Fibroblast of peridontal ligament (primary cell): ENCODE measurements at regions not wholly inside any gene's neighbourhood (a gene's known extent, or its start where the extent isn't known, plus 50 kb on each side); places are given as distances from the start of the nearest gene placed in this dataset.
"Not testable (repeated sequence)": the region's sequence is repeated elsewhere in the genome, so short reads cannot be mapped to it uniquely, and the experiment has no call there.

Experiments used
- DNase-seq: peaks from one replicate; pipeline ENCODE4 v3.0.0-alpha.2; 2010; ENCODE audit errors: extremely low read depth

DNA sequence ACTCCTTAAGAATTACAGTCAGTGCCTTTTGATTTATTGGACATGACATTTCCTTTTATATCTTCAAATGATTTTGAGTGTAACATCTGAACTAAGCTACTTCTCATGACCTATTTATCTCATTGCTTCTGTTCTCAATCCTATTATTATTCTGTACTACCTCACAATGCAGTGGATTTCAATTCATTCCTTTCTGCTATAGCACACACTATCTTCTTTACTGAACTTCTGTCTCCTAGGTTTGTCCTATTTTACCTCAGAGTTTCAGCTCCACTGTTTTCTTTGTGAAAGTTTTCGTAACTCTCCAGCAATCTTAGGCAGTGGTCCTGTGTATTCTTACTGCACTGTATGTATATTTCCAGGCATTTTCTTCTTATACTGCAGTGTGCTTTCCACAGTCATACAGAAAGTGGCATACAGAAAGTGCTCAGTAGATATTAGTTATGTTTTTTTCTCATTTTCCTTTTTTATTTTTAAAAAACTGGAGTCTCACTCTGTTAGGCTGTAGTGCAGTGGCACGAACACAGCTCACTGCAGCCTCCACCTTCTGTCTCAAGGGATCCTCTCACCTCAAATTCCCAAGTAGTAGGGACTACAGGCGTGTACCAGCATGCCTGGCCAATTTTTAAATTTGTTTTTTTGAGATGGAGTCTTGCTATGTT lies 368.6 kb upstream of the RGS6 start:
- DNase-seq, result no peak

DNA sequence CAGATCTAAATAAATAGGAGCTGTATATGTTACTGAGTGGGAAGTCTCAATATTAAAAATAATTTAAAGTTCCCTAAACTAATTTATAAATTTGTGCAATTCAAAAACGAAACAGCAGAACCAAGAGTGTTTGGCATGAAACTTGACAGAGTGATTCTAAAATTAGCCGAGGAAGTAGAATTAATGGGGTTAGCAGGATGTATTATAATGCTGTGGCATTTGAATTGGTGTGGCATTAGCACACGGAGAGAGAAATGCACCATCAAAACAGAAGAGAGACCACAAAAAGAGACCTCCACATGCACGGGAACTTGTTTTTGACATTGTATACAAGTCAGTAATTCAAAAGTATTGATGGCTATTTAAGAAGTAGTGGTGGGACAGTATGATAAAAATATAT lies 366.0 kb upstream of the RGS6 start:
- DNase-seq, result no peak

DNA sequence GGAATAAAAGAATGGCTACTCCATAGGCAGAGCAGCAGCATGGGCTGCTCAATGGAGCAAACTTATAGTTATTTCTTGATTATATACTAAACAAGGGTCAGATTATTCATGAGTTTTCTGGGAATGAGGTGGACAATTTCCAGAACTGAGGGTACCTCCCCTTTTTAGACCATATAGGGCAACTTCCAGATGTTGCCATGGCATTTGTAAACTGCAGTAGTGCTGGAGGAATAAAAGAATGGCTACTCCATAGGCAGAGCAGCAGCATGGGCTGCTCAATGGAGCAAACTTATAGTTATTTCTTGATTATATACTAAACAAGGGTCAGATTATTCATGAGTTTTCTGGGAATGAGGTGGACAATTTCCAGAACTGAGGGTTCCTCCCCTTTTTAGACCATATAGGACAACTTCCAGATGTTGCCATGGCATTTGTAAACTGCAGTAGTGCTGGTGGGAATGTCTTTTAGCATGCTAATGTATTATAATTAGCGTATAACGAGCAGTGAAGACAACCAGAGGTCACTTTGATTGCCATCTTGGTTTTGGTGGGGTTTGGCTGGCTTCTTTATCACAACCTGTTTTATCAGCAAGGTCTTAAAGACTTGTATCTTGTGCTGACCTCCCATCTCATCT lies 364.6 kb upstream of the RGS6 start:
- not testable (repeated sequence) for DNase-seq

DNA sequence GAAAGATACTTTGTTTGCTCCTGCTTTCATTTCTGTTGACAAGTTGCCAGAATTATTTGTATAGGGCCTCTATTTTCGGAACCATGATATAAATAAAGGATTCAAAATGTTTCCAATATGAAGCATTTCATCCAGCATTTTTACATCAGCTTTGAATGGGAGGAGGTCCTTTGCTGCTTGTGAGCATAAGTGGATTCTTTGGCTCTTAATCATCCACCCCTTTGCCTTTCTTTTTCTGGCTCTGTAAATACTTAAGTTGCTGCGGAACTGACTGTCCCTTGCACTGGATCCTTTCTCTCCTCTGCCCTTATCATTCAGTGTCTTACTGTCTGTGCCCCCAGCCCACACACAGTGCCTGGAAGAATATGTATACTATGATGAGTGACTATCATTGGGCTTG lies 357.3 kb upstream of the RGS6 start:
- peak; percentile 92 for DNase-seq

DNA sequence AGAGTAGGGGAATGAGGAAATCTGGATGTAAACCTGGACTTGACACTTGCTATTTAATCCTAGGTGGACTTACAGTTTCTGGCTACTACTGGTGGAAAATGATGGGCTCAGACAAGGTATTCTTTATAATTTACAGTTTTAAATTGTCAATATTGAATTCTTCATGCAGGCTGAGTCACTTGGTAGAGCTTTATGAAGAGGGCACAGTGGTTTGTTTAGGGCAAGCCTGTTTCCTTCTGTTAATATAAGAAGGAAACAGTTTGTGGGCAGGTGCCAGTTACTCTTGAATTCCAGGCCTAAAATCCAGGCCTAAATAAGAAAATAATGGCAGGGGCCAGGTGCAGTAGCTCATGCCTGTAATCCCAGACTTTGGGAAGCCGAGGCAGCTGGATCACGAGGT lies 355.8 kb upstream of the RGS6 start:
- DNase-seq, result no peak

DNA sequence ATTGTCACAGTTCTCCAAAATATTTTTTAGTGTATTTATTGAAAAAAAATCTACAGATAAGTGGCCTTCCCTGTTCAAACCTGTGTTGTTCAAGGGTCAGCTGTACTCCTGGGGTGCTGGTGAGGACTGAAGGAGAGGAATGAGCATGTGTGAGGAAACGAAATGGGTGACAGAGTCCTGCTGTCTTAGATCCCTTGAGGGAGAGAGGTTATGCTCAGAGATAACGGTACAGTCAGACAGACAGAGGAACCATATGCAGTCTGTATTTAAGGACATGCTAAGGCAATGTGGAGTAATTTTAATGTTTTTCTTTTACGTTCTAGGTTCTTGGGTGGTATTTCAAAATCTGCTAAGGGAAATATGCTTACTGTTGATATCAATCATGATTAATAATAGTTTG lies 352.9 kb upstream of the RGS6 start:
- DNase-seq, result no peak

DNA sequence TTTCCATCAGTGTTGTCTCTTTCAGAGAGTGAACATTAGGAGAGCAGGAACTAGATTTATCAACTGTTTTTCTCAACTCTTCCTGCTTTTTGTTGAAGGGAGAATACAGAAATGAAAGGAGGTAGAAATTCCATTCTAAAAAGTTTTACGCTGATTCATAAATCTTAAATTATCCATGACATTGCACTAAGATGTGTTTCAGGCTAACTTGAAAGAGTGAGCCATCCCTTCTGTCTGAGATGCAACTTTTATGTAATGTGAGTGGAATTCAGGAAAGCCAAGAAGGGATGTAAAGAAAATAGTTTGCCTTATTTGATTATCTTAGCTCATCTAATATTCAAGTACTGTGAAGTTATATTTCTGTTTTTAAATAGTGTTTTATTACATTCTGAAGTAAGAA lies 349.5 kb upstream of the RGS6 start:
- peak; percentile 84 for DNase-seq

DNA sequence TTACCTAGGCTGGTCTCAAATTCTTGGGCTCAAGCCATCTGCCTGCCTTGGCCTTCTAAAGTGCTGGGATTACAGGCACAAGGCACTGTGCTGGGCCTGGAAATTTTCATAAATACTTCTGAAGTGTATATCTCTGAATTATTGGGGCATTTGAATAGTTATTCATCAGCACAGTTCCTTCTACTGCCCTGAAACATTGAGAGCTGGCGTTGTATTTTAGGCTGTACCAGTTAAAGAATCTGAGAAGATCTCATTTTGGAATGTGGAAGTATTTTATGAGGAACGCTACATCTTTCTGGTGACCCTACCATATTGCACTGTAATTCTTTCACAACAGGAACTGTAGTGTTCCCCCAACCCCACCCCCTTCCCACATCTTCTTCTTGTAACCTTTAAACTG lies 349.0 kb upstream of the RGS6 start:
- no peak for DNase-seq

DNA sequence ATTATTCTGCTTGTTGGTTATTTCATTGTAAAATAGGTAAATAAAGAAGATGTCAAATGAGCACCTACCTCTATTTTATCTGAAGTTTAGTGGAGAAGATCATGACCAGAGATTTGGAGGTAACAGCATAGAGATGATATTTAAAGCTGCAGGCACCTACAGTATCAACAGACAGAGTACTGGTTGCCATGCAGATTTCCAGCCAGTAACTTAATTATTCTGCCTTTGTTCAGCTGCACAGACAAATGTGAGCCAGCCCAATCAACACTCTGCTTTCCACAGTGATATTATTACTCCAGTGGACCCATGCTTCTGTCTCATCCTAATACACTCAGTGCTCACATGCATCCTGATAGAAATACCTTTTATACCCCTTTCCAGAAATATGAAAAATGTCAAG lies 348.5 kb upstream of the RGS6 start:
- DNase-seq, result no peak

DNA sequence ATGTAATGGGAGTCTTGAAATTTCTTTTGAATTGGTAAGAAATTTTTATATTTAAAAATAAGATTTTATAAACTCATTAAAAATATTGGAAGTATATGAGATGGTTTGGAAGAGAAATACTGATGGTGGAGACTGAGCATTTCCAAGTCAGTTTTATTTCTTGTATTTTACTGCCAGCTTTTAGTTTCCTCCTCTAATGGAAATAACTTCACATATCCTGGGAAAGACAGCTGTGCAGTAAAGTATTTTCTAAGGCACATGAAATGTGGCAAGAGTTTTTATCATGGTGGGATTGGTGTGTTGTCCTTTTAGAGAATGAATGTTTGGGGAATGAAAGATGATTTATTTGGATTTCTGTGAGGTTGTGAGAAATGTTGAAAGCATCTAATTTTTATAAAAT lies 346.9 kb upstream of the RGS6 start:
- DNase-seq, result no peak

DNA sequence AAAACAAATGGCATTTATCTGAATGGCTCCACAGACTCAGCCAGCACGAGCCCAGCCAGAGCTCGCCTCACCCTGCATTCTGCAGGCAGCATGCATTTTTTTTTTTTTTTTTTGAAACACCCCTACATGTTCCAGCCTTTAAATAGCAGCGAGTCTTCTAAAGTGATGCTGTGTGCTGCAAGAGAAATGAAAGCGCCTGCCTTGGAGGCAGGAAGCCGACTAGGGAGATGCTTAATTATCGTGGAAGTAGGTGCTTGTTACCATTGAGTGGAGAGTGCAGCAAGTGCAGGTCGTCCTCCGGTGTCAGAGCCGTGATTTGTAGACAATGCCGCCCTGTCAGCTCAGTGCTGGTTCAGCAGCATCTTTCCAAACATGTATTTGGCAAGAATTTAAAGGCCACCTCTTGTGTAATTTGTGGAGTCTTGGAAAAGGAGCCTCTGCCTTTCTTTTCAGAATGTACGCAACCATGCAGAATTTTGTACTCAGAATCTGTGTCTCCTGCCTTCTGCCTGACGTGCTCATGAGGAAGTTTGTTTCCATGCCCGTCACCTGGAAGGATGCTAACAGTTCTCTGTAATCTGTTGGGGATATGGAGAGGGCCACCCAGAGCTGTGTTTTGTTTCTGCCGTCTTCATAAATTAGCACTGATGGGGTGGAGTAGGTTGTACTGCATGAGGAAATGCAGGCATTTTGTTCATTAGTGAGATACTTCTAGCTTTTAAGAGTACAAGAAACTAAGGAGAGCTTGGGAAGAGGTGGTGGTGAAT lies 345.9 kb upstream of the RGS6 start:
- peak; percentile 71 for DNase-seq

DNA sequence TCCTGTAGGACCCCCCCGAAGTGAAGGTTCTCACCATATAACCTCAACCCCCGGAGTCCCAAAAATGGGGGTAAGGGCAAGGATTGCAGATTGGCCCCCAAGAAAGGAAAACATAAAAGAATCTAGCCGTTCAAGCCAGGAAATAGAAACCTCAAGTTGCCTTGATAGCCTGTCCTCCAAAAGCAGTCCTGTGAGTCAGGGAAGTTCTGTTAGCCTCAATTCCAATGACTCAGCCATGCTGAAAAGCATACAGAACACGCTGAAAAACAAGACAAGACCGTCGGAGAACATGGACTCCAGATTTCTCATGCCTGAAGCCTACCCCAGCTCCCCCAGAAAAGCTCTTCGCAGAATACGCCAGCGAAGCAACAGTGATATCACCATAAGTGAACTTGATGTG lies 344.2 kb upstream of the RGS6 start:
- peak; percentile 71 for DNase-seq

DNA sequence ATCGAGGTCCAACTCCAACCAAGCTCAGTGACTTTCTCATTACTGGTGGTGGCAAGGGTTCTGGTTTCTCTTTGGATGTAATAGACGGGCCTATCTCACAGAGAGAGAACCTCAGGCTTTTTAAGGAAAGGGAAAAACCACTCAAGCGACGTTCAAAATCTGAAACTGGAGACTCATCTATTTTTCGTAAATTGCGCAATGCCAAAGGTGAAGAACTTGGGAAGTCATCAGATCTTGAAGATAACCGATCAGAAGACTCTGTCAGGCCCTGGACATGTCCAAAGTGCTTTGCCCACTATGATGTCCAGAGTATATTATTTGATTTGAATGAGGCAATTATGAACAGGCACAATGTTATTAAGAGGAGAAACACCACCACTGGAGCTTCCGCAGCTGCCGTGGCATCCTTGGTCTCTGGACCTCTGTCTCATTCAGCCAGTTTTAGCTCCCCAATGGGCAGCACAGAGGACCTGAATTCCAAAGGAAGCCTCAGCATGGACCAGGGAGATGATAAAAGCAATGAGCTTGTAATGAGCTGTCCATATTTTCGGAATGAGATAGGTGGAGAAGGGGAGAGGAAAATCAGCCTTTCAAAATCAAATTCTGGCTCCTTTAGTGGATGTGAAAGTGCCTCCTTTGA lies 343.5 kb upstream of the RGS6 start:
- DNase-seq, result no peak

DNA sequence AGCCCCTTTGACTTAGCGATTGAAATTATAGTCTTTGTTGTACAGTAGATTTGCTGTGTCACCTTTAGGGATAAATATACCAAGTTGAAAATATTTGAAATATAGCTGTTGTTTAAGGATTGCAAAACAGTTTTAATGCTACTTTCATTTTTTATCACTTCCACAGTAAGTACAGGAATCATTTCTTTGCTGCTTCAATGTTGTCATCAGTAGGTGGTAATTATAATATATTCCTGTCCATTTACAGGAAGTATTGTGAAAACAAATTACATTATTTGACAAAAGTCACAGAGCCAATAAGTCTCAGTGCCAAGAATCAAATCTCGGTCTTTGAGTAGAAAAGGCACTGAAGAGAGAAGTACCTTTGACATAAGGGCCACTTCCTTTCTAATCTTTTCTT lies 342.6 kb upstream of the RGS6 start:
- DNase-seq, result no peak

DNA sequence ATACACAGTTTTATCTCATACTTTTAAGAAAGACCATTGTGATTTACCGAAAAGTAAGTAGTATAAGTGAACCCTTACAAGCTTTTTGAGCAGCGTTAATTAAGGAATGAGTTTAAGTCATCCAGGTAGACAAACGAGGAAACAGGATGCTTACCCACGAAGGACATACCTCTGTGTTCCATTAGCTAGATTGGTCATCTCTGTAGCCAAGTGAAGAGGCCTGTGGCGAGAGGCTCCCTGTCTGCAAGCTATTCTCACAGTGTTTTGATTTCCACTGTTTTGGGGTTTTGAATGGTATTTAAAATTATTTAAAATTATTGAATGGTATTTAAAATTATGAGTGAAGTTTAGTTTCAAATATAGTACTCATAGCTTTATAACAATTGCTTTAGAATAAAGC lies 342.1 kb upstream of the RGS6 start:
- DNase-seq, result no peak

DNA sequence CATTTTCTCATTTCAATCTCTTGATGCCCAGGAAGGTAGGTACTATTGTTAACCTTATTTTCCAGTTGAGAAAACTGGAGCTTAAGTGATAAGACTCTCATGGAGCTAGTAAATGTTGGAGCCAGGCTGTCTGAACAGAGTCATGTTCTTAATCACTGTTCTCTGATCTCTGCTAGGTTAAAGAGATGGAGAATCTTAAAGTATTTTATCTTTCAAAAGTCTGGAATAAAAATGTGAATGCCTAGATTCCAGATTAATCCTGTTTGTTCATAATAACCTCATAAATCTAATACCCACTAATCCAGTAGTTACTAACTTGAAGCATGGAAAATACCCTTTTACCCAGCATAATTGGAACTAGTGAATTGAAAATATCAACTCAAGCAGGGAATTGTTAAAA lies 341.0 kb upstream of the RGS6 start:
- DNase-seq, result no peak

DNA sequence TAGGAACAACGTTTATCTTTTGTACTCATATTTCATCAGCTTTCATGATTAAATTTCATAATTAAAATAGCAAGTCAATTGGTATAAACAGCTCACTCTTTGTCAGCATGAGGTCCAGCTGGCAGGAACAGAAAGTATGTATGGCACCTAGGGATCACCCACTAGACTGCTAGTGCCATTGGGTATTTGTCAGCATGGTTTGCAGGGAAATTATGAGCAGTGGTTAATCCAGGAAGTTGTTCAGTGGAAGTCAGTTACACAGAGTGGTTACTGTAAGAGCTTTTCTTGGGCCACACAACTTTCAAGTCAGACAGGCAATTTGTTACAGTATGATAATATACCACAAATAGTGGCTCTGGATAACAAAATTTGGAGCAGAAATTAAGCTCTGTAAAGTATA lies 340.3 kb upstream of the RGS6 start:
- DNase-seq, result peak; percentile 58

DNA sequence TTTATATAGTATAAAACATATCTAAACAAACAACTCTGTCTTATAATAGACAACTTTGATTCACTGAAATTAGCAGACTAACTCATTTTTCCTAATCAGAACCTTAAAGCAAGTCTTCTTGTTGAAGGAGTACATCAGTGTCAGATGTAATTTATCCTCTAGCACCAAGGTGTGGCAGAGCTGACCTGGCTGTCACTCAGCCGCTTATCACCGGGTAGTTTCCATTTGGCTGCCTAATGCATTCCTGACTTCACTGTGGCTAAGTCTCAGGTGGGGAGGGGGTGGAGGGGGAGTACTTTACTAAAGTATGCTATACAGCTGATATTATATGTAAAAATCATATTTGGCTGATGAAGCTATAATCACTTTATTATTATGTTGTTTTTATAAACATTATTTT lies 339.9 kb upstream of the RGS6 start:
- DNase-seq, result no peak

DNA sequence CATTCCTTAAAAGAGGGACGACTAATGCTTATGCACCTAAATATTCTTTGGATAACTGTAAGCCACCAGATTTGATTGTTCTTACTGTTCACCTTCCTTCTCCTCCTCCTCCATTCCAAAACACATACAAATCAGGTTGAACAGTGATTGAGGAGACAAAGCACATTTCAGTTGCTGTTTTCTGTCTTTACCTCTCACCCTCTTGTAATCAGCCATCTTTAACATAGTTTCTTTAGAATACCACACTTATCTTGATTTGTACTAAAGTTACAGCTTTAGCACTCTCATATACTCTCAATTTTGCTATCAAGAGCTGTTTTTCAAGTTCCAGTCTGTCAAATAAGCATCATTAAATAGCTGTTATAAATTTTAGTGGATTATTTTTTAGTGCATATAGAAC lies 338.3 kb upstream of the RGS6 start:
- no peak for DNase-seq

DNA sequence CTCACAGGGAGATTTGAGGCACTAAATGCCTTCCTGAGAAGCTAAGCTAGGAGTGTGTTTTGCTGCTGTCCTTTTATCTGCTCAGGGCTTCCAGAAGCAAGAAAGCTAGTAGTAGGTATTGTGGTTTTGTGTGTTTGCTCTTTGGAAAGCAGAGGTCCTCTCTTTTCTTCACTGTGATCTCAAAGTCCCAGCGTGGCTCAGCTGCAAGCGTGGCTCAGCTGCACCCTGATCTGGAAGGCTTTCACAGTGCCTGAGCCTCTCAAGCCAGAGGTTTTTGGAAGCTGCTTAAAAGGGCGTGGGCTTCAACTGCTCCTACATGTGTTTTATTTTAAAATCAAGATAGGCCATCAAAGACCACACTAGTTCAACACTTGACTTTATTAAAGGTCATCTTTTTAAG lies 337.4 kb upstream of the RGS6 start:
- DNase-seq, result peak; percentile 55

DNA sequence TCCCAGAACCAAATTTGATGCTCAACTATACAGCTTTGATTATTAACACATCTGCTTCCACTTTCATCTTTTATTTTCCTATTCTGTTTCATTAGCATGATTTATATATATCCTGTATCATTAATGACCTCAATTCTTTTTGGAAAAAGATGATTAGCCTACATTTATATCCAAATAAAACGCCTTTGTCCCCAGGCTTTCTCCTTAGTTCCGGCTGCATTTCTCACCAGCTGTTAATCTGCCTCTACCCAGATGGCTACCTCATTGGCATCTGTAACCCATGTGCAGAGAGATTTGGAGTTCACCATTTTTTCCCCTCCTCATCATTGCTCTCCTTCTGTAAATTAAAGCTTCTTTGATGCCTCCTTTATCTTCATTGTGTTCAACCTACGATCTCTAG lies 336.8 kb upstream of the RGS6 start:
- no peak for DNase-seq

DNA sequence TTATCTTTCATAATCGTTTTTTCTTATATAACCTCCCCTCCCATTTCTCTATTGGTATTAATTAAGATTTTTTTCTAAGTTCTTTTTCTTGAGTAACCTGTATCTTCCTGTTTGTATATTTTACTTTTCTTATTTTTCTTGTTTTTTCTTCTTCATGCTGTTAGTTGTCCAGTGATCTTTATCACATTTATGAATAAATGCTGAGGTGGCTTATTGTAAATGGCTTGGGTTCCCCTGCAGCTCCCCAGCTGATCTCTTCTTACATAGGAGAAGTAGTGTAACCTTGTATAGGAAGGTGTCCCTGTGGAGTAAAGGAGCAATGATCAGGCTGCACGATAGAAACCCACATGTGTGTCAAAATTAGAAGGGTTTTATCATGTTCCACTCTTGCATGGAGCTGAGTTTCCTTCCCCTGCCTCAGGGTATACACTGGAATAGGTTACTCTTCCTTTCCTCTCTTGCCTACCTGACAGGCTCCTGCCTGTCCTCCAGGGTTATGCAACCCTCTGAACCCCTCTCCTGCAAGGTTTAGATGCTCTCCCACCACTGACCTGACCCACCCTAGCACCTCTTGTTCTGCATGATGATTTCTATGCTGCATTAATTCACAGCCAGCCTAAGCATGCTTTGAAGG lies 334.8 kb upstream of the RGS6 start:
- DNase-seq, result no peak
